ENCODE measurements at regions not wholly inside any gene's neighbourhood (a gene's known extent, or its start where the extent isn't known, plus 50 kb on each side); places are given as distances from the start of the nearest gene placed in this dataset.

GRCh38 chr5:103617913-103618312, 55.3 kb upstream of the NUDT12 start:
- TF ChIP-seq CTCF (IDR thresholded peaks at IDR 0.05) = no peak
- intact Hi-C loops (cut with DNase I) = no loop called here
- no peaks in the 10 kb centered on the region for H3K36me3 ChIP-seq

GRCh38 chr5:103617090-103617489, 54.5 kb upstream of the NUDT12 start:
- ATAC-seq (no peak), DNase-seq (no peak)
- H3K9me3 ChIP-seq = no peaks in the 10 kb centered on the region
- peaks cover 0 to 4% (median 0%) of the 10 kb centered on the region in 9 donors for H3K4me1 ChIP-seq
- no peak overlapping the region for H3K4me3 ChIP-seq
- no peaks in the 10 kb centered on the region for H3K27me3 ChIP-seq
- H3K36me3 ChIP-seq = no peaks in the 10 kb centered on the region
- intact Hi-C loops (cut with DNase I) = no loop called here
- H3K27ac ChIP-seq = no peak overlapping the region
- no peak for TF ChIP-seq CTCF (IDR thresholded peaks at IDR 0.05)
- 38 to 49% methylated on average over 1 of the region's 1 CpG for WGBS, 2 donors

More at GRCh38 chr5:103617913-103618312, 55.3 kb upstream of the NUDT12 start:
- H3K9me3 ChIP-seq = no peaks in the 10 kb centered on the region
- DNase-seq (no peak), ATAC-seq (no peak)
- WGBS, 2 donors = 93 to 95% methylated on average over 1 of the region's 1 CpG
- peaks cover 0 to 4% (median 0%) of the 10 kb centered on the region in 9 donors for H3K4me1 ChIP-seq
- H3K4me3 ChIP-seq = no peak overlapping the region
- no peak overlapping the region for H3K27ac ChIP-seq
- H3K27me3 ChIP-seq = no peaks in the 10 kb centered on the region

GRCh38 chr5:103612545-103612944, 50.0 kb upstream of the NUDT12 start:
- intact Hi-C loops (cut with DNase I) = no loop called here

More at GRCh38 chr5:103612545-103612944, 50.0 kb upstream of the NUDT12 start:
- DNase-seq (no peak), ATAC-seq (no peak)
- Histone ChIP-seq H3K27me3 (no peaks in the 10 kb centered on the region), H3K27ac (no peak overlapping the region), H3K4me1 (no peaks in the 10 kb centered on the region), H3K9me3 (no peaks in the 10 kb centered on the region), H3K4me3 (no peak overlapping the region), H3K36me3 (no peaks in the 10 kb centered on the region)
- WGBS, 2 donors = 78 to 83% methylated on average over 1 of the region's 1 CpG
- TF ChIP-seq CTCF (IDR thresholded peaks at IDR 0.05) = no peak
